H7 (cell line): ENCODE measurements at regions not wholly inside any gene's neighbourhood (a gene's known extent, or its start where the extent isn't known, plus 50 kb on each side); places are given as distances from the start of the nearest gene placed in this dataset.

ENCODE experiments used
- DNase-seq: peaks from one replicate; pipeline ENCODE4 v3.0.0; 2012
- H3K27me3 ChIP-seq: 2 replicates; pipeline ENCODE4 v1.6.0; 2011; ENCODE audit warnings: mild to moderate bottlenecking, low read length; ENCODE audit not compliant: control insufficient read depth, insufficient read depth
- H3K36me3 ChIP-seq: replicated peaks from 2 replicates; pipeline ENCODE4 v1.5.1; 2011; ENCODE audit warnings: low read length; ENCODE audit not compliant: control insufficient read depth, insufficient read depth
- H3K4me3 ChIP-seq: 2 replicates; pipeline ENCODE4 v1.5.1; 2011; ENCODE audit warnings: low read depth, mild to moderate bottlenecking, control low read depth, low read length, moderate library complexity; ENCODE audit not compliant: insufficient read depth

DNA sequence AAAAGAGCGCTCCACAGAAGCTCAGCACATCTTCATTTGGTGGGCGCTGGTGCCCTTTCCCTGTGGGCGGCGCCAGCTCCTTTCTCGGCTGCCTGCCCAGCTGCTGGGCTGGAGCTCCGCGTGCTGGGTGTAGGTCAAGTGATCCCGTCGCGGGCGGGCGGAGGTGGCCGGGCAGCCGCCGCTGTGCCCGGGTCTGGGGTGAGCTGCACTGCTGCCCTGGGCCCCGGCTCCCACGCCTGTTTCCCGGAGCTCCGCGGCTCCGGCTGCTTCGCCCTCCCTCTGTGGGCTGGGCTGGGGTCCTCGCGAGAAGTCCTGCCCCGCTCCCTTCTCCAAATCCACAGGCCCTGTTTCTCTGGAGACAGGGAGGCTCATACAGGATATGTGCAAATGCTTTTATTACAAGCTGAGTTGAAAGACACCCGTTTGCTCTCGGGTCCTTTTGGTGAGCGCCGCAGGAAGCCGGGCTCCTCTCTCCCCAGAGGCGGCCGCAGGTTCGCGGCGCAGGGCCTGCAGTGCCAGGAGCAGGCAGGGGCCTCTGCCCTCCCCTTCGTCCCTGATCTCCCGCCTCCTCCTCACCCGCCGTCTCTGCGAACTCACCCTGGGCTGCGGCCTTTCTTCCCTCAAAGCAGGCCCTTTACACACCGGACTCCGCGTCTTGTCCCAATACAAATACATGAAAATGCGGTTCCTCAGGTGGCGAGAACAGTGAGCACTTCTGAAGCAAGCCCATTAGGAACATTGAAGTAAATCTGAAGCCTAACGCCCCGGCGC lies 67.8 kb upstream of the CAPRIN2 start:
- peak overlapping the region; percentile 44 for H3K4me3 ChIP-seq
- peaks cover 22% of the 10 kb centered on the region for H3K27me3 ChIP-seq
- DNase-seq, result peak; percentile 87
- no peaks in the 10 kb centered on the region for H3K36me3 ChIP-seq

DNA sequence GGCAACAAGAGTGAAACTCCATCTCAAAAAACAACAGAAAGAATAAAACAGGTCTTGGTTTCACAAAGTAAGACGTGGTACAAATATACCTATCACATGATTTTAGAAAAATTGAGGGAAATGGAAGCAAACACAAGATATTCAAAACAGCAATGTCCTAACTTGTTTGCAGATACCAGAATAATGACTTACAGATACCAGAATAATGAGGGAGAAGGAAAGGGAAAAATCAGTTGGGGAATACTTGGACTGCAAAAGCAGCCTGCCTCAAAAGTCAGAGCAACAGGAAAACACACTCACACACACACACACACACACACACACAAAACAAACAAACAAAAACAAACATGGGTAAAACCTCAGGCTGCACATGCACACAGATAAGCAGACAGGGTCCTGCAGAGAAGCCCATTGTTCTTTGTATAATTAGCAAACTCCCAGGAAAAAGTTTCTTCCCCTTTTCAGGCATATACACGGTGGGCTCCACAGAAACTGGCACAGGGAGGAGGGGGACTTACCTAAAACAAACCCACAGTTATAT lies 65.7 kb upstream of the CAPRIN2 start:
- peaks cover 21% of the 10 kb centered on the region for H3K27me3 ChIP-seq
- no peak for DNase-seq
- H3K4me3 ChIP-seq, result no peak overlapping the region
- no peaks in the 10 kb centered on the region for H3K36me3 ChIP-seq

DNA sequence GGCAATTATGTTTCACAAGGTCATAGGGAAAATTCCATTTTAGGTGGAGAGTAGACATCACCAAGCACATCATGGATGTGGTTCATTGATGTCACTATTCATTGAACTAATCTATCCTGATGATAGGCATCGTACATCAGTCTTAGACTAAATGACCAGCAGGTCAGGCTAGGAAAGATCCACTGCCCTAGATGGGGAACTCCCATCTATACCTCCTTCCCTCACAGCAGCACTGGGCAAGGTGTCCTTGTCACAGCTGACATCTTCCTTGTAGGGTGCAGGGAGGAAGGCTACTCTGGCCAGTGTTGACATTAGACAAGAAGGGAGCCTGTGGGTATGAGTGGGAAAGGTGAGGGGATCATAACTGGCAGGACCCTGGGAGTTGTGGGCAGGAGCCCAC lies 63.8 kb upstream of the CAPRIN2 start:
- no peak overlapping the region for H3K4me3 ChIP-seq

DNA sequence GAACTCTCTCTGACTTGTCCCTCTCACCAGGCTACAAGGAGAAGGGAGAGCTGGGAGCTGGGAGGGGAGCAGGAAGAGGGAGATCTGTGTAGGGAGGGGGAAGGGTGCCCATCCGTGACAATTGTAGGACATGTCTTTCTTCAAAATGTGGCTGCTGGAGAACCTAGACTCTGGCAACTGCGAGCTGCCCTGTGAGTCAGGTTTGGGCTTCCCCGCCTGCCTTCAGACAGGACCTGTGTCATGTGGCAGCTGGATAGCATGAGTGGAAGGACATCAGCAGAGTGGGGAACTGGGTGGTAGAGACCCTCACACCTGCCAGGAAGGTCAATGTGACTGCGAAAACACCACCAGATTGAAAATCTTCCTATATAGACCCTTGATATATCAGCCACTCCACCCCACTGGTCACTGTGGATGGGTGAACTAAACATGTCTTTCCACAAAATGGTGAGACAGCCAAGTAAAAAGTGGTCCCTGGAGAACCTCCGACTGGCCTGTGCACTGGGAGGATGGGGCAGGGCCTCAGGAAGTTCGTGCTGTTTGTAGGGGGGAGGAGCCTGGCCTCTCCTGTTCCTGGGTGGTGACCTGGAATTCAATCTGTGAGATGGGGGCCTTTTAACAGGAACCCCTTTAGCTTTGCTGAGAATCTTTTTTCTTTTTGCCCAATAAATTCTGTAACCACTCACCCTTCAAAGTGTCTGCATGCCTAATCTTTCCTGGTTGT lies 62.2 kb upstream of the CAPRIN2 start:
- Histone ChIP-seq H3K27me3 (no peaks in the 10 kb centered on the region; the same call in 1 of the 2 replicates), H3K4me3 (no peak overlapping the region), H3K36me3 (no peaks in the 10 kb centered on the region)
- DNase-seq, result no peak

More for the DNA sequence above, 63.8 kb upstream of the CAPRIN2 start:
- DNase-seq, result no peak
- peaks cover 12% of the 10 kb centered on the region for H3K27me3 ChIP-seq
- H3K36me3 ChIP-seq, result no peaks in the 10 kb centered on the region

DNA sequence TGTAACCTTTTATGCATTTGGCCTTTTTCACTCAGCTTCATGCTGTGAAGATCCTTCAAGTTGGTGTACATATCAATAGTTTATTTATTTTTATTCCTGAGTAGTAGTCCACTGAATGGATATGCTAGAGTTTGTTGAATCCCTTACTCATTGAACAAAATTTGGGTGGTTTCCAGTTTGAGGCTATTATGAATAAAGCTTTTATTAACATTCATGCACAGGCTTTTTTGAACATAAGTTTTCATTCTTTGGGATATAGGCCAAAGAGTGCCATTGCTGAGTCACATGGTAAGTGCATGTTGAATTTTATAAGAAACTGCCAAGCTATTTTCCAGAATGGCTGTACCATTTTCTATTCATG lies 59.5 kb upstream of the CAPRIN2 start:
- Histone ChIP-seq H3K36me3 (no peaks in the 10 kb centered on the region), H3K4me3 (no peak overlapping the region)
- DNase-seq, result no peak

DNA sequence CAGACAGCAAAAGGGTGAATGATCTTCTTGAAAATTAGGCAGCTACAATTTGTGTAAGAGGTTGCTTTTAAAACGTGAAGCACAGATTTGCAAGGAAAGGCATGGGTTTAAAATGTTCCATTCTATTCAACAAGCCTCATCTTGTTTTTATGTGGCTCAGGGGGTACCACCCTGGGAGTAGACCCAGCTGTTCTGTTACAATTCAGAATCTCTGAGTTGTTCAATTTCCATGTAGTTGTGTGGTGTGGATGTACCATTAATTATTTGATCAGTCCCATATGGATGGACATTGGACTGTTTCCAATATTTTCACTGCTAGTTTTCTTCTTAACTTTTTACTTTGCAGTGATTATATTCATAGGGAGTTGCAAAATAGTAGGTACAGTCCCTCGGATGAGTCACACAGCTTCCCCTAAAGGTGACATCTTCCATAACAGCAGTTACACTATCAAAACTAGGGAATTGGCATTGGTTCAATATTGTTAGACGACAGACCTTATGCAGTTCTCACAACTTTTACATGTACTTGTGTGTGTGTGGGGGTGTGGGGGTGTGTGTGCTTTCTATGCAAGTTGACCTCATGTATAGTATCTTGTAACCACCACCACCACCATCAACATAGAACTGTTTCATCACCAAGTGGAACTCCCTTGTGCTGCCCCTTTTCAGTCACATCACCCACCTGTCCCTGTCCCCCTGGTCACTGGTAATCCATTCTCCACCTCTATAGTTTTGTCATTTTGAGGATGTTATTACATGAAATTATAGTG lies 59.0 kb upstream of the CAPRIN2 start:
- H3K36me3 ChIP-seq, result no peaks in the 10 kb centered on the region
- H3K27me3 ChIP-seq, result no peaks in the 10 kb centered on the region
- H3K4me3 ChIP-seq, result no peak overlapping the region
- no peak for DNase-seq

More for the DNA sequence above, 59.5 kb upstream of the CAPRIN2 start:
- no peaks in the 10 kb centered on the region for H3K27me3 ChIP-seq

DNA sequence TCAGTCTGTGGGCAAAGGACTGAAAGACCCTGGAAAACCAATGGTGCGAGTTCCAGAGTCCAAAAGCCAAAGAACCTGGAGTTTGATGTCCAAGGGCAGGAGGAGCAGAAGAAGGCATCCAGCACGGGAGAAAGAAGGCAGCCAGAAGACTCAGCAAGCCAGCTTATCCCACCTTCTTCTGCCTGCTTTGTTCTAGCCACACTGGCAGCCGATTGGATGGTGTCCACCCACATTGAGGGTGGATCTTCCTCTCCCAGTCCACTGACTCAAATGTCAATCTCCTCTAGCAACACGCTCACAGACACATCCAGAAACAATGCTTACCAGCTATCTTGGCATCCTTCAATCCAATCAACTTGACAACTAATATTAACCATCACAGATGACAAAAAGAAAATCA lies 57.2 kb upstream of the CAPRIN2 start:
- no peaks in the 10 kb centered on the region for H3K36me3 ChIP-seq
- no peak overlapping the region for H3K4me3 ChIP-seq
- no peaks in the 10 kb centered on the region for H3K27me3 ChIP-seq
- DNase-seq, result no peak

DNA sequence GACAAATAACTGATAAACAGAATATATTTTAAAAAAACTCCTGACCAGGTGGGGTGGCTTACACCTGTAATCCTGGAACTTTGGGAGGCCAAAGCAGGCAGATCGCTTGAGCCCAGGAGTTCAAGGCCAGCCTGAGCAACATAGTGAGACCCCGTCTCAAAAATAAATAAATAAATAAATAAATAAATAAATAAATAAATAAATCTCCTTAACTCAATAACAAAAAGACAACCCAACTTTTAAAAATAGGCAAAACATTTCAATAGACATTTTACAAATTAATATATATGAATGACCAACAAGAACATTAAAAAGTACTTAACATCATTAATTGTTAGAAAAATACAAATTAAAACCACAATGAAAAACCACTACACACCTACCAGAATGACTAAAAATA lies 56.2 kb upstream of the CAPRIN2 start:
- Histone ChIP-seq H3K4me3 (no peak overlapping the region), H3K36me3 (no peaks in the 10 kb centered on the region), H3K27me3 (no peaks in the 10 kb centered on the region)
- no peak for DNase-seq

DNA sequence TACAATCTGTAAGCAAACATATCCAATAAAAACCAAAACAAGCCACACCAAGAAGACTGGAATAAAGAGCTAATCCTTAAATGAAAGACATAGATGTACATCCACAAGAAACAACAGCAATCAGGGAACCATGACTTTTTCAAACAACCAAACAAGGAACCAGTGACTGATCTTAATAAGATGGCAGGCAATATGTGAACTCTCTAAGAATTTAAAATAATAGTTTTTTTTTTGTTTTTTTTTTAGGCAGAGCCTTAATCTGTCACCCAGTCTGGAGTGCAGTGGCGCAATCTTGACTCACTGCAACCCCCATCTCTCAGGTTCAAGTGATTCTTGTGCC lies 52.9 kb upstream of the CAPRIN2 start:
- no peak for DNase-seq
- no peaks in the 10 kb centered on the region for H3K36me3 ChIP-seq
- H3K4me3 ChIP-seq, result no peak overlapping the region

DNA sequence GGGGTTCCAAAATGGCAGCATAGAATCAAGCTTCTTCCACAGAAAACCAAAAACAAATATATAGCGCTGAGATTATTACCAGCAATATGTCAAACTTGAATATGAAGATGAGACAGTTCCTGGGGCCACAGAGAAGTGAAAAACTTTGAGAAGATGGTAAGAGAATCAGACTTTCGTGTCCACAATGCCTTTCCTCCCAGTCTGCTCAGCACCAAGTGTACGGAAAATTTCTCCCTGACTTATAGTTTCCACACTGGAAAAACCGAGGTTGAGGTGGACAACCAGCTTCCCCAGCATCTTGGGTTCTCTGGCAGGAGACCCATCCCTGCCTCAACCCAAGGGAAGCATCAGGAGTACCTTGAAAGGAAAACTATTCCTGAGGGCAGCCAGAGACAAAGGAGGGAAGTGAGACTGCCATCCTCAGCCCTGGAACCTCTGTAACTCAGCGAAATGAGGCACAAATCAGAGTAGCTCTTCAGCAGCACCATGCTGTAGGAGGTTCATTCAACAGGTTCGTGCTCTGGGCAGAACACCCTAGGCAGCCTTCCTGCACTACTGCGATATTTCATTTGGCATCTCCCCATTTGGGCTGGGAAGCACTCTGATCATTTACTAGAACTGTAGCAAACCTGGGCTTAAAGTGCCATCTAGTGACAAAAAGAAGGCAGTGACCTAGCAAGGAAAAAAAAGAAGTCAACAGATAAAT lies 52.4 kb upstream of the CAPRIN2 start:
- H3K27me3 ChIP-seq, result no peaks in the 10 kb centered on the region
- no peaks in the 10 kb centered on the region for H3K36me3 ChIP-seq
- H3K4me3 ChIP-seq, result no peak overlapping the region
- DNase-seq, result peak; percentile 54

More for the DNA sequence above, 52.9 kb upstream of the CAPRIN2 start:
- H3K27me3 ChIP-seq, result no peaks in the 10 kb centered on the region

DNA sequence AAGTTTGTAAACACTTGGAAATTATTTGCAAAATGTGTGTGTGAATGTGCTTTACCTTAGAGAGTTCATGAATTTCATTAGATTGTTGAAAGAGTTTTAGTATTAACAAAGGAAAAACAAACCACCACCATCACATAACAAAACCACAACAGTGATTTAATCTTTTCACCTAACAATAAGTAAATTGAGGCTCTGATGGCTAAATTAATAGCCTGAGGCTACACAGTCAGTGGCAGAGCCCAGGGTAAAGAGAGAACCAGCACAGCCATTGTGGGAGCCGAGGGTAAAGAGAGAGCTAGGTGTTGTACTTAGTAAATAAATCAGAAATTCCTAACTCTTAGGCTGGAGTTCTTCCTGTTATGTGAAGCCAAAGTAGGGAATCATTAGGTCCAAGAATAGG lies 51.2 kb upstream of the CAPRIN2 start:
- H3K36me3 ChIP-seq, result no peaks in the 10 kb centered on the region

More for the DNA sequence above, 51.2 kb upstream of the CAPRIN2 start:
- no peak for DNase-seq
- H3K27me3 ChIP-seq, result no peaks in the 10 kb centered on the region
- H3K4me3 ChIP-seq, result no peak overlapping the region
